MM.1S (cell line): ENCODE measurements at regions not wholly inside any gene's neighbourhood (a gene's known extent, or its start where the extent isn't known, plus 50 kb on each side); places are given as distances from the start of the nearest gene placed in this dataset.

ENCODE experiments used
- EZH2 ChIP-seq: fragments of 300-600 bp; sonication (generic); optimal IDR thresholded peaks from 2 replicates; pipeline ENCODE3; 2017; ENCODE audit warnings: low read depth, mild to moderate bottlenecking, antibody characterized with exemption, low read length, mixed read lengths
- EZH2phosphoT487 ChIP-seq: fragments of 300-600 bp; sonication (generic); IDR thresholded peaks from 2 replicates; pipeline ENCODE4 v1.6.1; 2018; ENCODE audit warnings: antibody characterized with exemption, low read length
- TF ChIP-seq, protein P1 (sequence below): fragments of 300-600 bp; sonication (generic); IDR thresholded peaks from 2 replicates; pipeline ENCODE4 v1.5.1; 2016; ENCODE audit warnings: antibody characterized with exemption, low read length, mixed read lengths

DNA sequence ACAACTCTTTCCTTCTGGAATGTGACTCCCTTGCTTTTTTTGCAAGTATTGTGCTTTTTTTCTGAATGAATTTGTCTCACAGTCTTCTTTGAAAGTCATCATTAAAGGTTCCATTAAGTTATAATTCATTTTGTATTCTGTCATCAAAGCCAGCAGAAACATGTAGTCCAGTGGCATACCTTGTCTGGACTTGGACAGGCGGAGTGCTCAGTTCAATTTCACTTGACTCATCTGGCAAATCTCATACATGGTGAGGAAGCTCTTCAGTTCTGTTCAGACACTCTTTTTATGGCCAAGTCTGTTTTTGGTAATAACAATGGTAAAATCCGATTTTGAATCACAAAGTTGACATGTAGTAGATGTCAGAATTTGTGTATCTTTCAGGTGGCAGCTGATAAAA is 260.8 kb upstream of the OPRM1 start:
- TF ChIP-seq, protein P1, sequence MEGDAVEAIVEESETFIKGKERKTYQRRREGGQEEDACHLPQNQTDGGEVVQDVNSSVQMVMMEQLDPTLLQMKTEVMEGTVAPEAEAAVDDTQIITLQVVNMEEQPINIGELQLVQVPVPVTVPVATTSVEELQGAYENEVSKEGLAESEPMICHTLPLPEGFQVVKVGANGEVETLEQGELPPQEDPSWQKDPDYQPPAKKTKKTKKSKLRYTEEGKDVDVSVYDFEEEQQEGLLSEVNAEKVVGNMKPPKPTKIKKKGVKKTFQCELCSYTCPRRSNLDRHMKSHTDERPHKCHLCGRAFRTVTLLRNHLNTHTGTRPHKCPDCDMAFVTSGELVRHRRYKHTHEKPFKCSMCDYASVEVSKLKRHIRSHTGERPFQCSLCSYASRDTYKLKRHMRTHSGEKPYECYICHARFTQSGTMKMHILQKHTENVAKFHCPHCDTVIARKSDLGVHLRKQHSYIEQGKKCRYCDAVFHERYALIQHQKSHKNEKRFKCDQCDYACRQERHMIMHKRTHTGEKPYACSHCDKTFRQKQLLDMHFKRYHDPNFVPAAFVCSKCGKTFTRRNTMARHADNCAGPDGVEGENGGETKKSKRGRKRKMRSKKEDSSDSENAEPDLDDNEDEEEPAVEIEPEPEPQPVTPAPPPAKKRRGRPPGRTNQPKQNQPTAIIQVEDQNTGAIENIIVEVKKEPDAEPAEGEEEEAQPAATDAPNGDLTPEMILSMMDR = no peak
- TF ChIP-seq EZH2phosphoT487 = no peak
- TF ChIP-seq EZH2 = no peak
